ENCODE measurements at regions not wholly inside any gene's neighbourhood (a gene's known extent, or its start where the extent isn't known, plus 50 kb on each side); places are given as distances from the start of the nearest gene placed in this dataset.

- DNase-seq = no peak
These were observed 408.2 kb upstream of the CELF2 start for GRCh38 chr10:10609379-10609955.

- DNase-seq = no peak
These were observed 407.5 kb upstream of the CELF2 start for GRCh38 chr10:10610171-10610570.

GRCh38 chr10:10612151-10612550 is 405.5 kb upstream of the CELF2 start:
- DNase-seq = no peak

GRCh38 chr10:10613656-10614244 is 403.9 kb upstream of the CELF2 start:
- no peak for DNase-seq

- no peak for DNase-seq
These were observed 400.0 kb upstream of the CELF2 start for GRCh38 chr10:10617686-10618085.

- DNase-seq = no peak
These were observed 399.5 kb upstream of the CELF2 start for GRCh38 chr10:10618139-10618538.

- DNase-seq = no peak
These were observed 393.6 kb upstream of the CELF2 start for GRCh38 chr10:10623958-10624566.

GRCh38 chr10:10624567-10624962 is 393.1 kb upstream of the CELF2 start:
- DNase-seq = no peak

- no peak for DNase-seq
These were observed 392.2 kb upstream of the CELF2 start for GRCh38 chr10:10625491-10625890.

- DNase-seq = no peak
These were observed 390.9 kb upstream of the CELF2 start for GRCh38 chr10:10626734-10627133.

GRCh38 chr10:10627414-10627813 is 390.3 kb upstream of the CELF2 start:
- no peak for DNase-seq

GRCh38 chr10:10629512-10629911 is 388.2 kb upstream of the CELF2 start:
- no peak for DNase-seq

GRCh38 chr10:10630281-10630680 is 387.4 kb upstream of the CELF2 start:
- DNase-seq = no peak

GRCh38 chr10:10630782-10631181 is 386.9 kb upstream of the CELF2 start:
- DNase-seq = no peak

GRCh38 chr10:10642189-10642588 is 375.5 kb upstream of the CELF2 start:
- no peak for DNase-seq

GRCh38 chr10:10642751-10643150 is 374.9 kb upstream of the CELF2 start:
- DNase-seq = no peak

- no peak for DNase-seq
These were observed 373.5 kb upstream of the CELF2 start for GRCh38 chr10:10644008-10644646.

- DNase-seq = no peak
These were observed 372.8 kb upstream of the CELF2 start for GRCh38 chr10:10644676-10645385.

GRCh38 chr10:10647331-10647730 is 370.3 kb upstream of the CELF2 start:
- DNase-seq = no peak

- DNase-seq = no peak
These were observed 360.4 kb upstream of the CELF2 start for GRCh38 chr10:10657139-10657760.

GRCh38 chr10:10658172-10658785 is 359.4 kb upstream of the CELF2 start:
- no peak for DNase-seq

- no peak for DNase-seq
These were observed 357.6 kb upstream of the CELF2 start for GRCh38 chr10:10660054-10660453.

- DNase-seq = no peak
These were observed 356.5 kb upstream of the CELF2 start for GRCh38 chr10:10661176-10661575.
